GM23248 (cell line): ENCODE measurements at regions not wholly inside any gene's neighbourhood (a gene's known extent, or its start where the extent isn't known, plus 50 kb on each side); places are given as distances from the start of the nearest gene placed in this dataset.

ENCODE experiments used
- DNase-seq: peaks from one replicate; pipeline ENCODE4 v3.0.0-alpha.2; 2015
- H2AFZ ChIP-seq: fragments of 200-600 bp; sonication (generic); 2 replicates; pipeline ENCODE4 v1.6.1; 2016; ENCODE audit warnings: antibody characterized with exemption
- H3F3A ChIP-seq: fragments of 200-600 bp; sonication (generic); 2 replicates; pipeline ENCODE4 v1.6.1; 2016; ENCODE audit warnings: mild to moderate bottlenecking, antibody characterized with exemption, mixed run types; ENCODE audit not compliant: insufficient read depth
- H3K27ac ChIP-seq: fragments of 200-600 bp; sonication (generic); 2 replicates; pipeline ENCODE4 v1.5.1; 2016; ENCODE audit warnings: mild to moderate bottlenecking
- H3K27me3 ChIP-seq: fragments of 200-600 bp; sonication (generic); replicated peaks from 2 replicates; pipeline ENCODE4 v1.6.1; 2016; ENCODE audit warnings: mild to moderate bottlenecking; ENCODE audit not compliant: insufficient read depth
- H3K36me3 ChIP-seq: fragments of 200-600 bp; sonication (generic); 2 replicates; pipeline ENCODE4 v1.6.1; 2016; ENCODE audit warnings: low read depth, mild to moderate bottlenecking
- H3K4me1 ChIP-seq: fragments of 200-600 bp; sonication (generic); 2 replicates; pipeline ENCODE4 v1.6.1; 2016; ENCODE audit warnings: mild to moderate bottlenecking; ENCODE audit not compliant: insufficient read depth
- H3K4me2 ChIP-seq: fragments of 200-600 bp; sonication (generic); one replicate; pipeline ENCODE4 v1.6.1; 2016; ENCODE audit warnings: mild to moderate bottlenecking; ENCODE audit not compliant: unreplicated experiment
- H3K4me3 ChIP-seq: fragments of 200-600 bp; sonication (generic); 2 replicates; pipeline ENCODE4 v1.5.1; 2016; ENCODE audit warnings: mild to moderate bottlenecking
- H3K79me2 ChIP-seq: fragments of 200-600 bp; sonication (generic); 2 replicates; pipeline ENCODE4 v1.6.1; 2016; ENCODE audit warnings: mild to moderate bottlenecking; ENCODE audit not compliant: insufficient read depth
- H3K9ac ChIP-seq: fragments of 200-600 bp; sonication (generic); 2 replicates; pipeline ENCODE4 v1.6.1; 2016; ENCODE audit warnings: mild to moderate bottlenecking
- H3K9me2 ChIP-seq: fragments of 200-600 bp; sonication (generic); 2 replicates; pipeline ENCODE4 v1.6.1; 2016; ENCODE audit warnings: mixed run types, mild to moderate bottlenecking, moderate library complexity; ENCODE audit not compliant: insufficient read depth
- H3K9me3 ChIP-seq: fragments of 200-600 bp; sonication (generic); one replicate; pipeline ENCODE4 v1.6.1; 2017; ENCODE audit warnings: low read depth
- H4K20me1 ChIP-seq: fragments of 200-600 bp; sonication (generic); 2 replicates; pipeline ENCODE4 v1.6.0; 2016; ENCODE audit not compliant: insufficient read depth
- EZH2 ChIP-seq: fragments of 200-600 bp; sonication (generic); IDR thresholded peaks from 2 replicates; pipeline ENCODE4 v1.6.1; 2018; ENCODE audit warnings: antibody characterized with exemption, mild to moderate bottlenecking; ENCODE audit not compliant: insufficient read depth, poor library complexity, severe bottlenecking
- EZH2phosphoT487 ChIP-seq: fragments of 200-600 bp; sonication (generic); IDR thresholded peaks from 2 replicates; pipeline ENCODE4 v1.6.1; 2018; ENCODE audit warnings: antibody characterized with exemption, moderate library complexity, mild to moderate bottlenecking, low read depth; ENCODE audit not compliant: insufficient read depth
- WGBS, 2 experiments: methylation state at CpG; one replicate each; pipeline ENCODE4 v1.1.6; 2015 to 2017; ENCODE audit warnings: low lambda C conversion rate in 2 of 2, low coverage in 1 of 2; ENCODE audit errors: missing lambda C conversion rate in 2 of 2; 5-methylcytosine and 5-hydroxymethylcytosine counted together
- in situ Hi-C: fragments of 300-500 bp; cut with MboI; formaldehyde crosslinking; loops from 2 replicates; pipeline ENCODE4 v1.15.0; 2020

- no peaks in the 10 kb centered on the region for H3K27me3 ChIP-seq
- H2AFZ ChIP-seq = no peak overlapping the region
- H3K9ac ChIP-seq = no peak overlapping the region
- H3K4me3 ChIP-seq = no peak overlapping the region
- peaks cover 4% of the 10 kb centered on the region for H3K9me3 ChIP-seq
- no peaks in the 10 kb centered on the region for H3K9me2 ChIP-seq
- in situ Hi-C loops = no loop called here
- no peak for DNase-seq
- H3K36me3 ChIP-seq = no peaks in the 10 kb centered on the region
- WGBS, 2 experiments = 11 to 14% methylated on average over 4 of the region's 4 CpGs
- no peaks in the 10 kb centered on the region for H3F3A ChIP-seq
- H3K4me2 ChIP-seq = no peak overlapping the region
- no peaks in the 10 kb centered on the region for H3K79me2 ChIP-seq
- no peaks in the 10 kb centered on the region for H4K20me1 ChIP-seq
- TF ChIP-seq EZH2phosphoT487 (no peak), EZH2 (no peak)
- no peak overlapping the region for H3K27ac ChIP-seq
- H3K4me1 ChIP-seq = no peaks in the 10 kb centered on the region
These were observed 379.5 kb upstream of the TOM1L1 start for GRCh38 chr17:54521137-54521536.

GRCh38 chr17:54524501-54524900 lies 376.2 kb upstream of the TOM1L1 start:
- no peaks in the 10 kb centered on the region for H3K36me3 ChIP-seq
- TF ChIP-seq EZH2phosphoT487 = no peak
- TF ChIP-seq EZH2 = no peak
- H3K9me3 ChIP-seq = peaks cover 4% of the 10 kb centered on the region
- H3K4me3 ChIP-seq = no peak overlapping the region
- H3K9me2 ChIP-seq = no peaks in the 10 kb centered on the region
- WGBS, 2 experiments = 6 to 8% methylated on average over 2 of the region's 2 CpGs
- DNase-seq = no peak
- no peaks in the 10 kb centered on the region for H3K27me3 ChIP-seq
- no peak overlapping the region for H3K27ac ChIP-seq
- no peaks in the 10 kb centered on the region for H3F3A ChIP-seq
- no peak overlapping the region for H3K4me2 ChIP-seq
- H4K20me1 ChIP-seq = no peaks in the 10 kb centered on the region
- in situ Hi-C loops = no loop called here
- H2AFZ ChIP-seq = no peak overlapping the region
- no peak overlapping the region for H3K9ac ChIP-seq
- H3K4me1 ChIP-seq = no peaks in the 10 kb centered on the region
- no peaks in the 10 kb centered on the region for H3K79me2 ChIP-seq

- no peak for DNase-seq
- H3K4me3 ChIP-seq = no peak overlapping the region
- H3K36me3 ChIP-seq = no peaks in the 10 kb centered on the region
- TF ChIP-seq EZH2 = no peak
- no peak for TF ChIP-seq EZH2phosphoT487
- H3K4me2 ChIP-seq = no peak overlapping the region
- WGBS, 2 experiments = 17 to 30% methylated on average over 2 of the region's 2 CpGs
- no peaks in the 10 kb centered on the region for H3F3A ChIP-seq
- no peaks in the 10 kb centered on the region for H3K27me3 ChIP-seq
- in situ Hi-C loops = loop anchor here (25.0 kb wide), 1 partner anchor 91 kb away; no protein-coding TSS in a partner anchor
- no peaks in the 10 kb centered on the region for H4K20me1 ChIP-seq
- H3K4me1 ChIP-seq = no peaks in the 10 kb centered on the region
- H3K27ac ChIP-seq = no peak overlapping the region
- no peak overlapping the region for H2AFZ ChIP-seq
- no peaks in the 10 kb centered on the region for H3K9me2 ChIP-seq
- H3K79me2 ChIP-seq = no peaks in the 10 kb centered on the region
- peaks cover 4% of the 10 kb centered on the region for H3K9me3 ChIP-seq
- H3K9ac ChIP-seq = no peak overlapping the region
These were observed 372.7 kb upstream of the TOM1L1 start for GRCh38 chr17:54527941-54528340.

- TF ChIP-seq EZH2phosphoT487 = no peak
- no peak for TF ChIP-seq EZH2
- H3K79me2 ChIP-seq = no peaks in the 10 kb centered on the region
- WGBS, 2 experiments = 21 to 22% methylated on average over 3 of the region's 3 CpGs
- no peaks in the 10 kb centered on the region for H3K9me3 ChIP-seq
- H3F3A ChIP-seq = no peaks in the 10 kb centered on the region
- no peak overlapping the region for H3K9ac ChIP-seq
- no peaks in the 10 kb centered on the region for H4K20me1 ChIP-seq
- no peaks in the 10 kb centered on the region for H3K36me3 ChIP-seq
- H3K9me2 ChIP-seq = no peaks in the 10 kb centered on the region
- H2AFZ ChIP-seq = no peak overlapping the region
- in situ Hi-C loops = loop anchor here (25.0 kb wide), 1 partner anchor 93 kb away; no protein-coding TSS in a partner anchor
- no peaks in the 10 kb centered on the region for H3K4me1 ChIP-seq
- H3K27me3 ChIP-seq = no peaks in the 10 kb centered on the region
- H3K4me3 ChIP-seq = no peak overlapping the region
- H3K27ac ChIP-seq = no peak overlapping the region
- DNase-seq = no peak
- no peak overlapping the region for H3K4me2 ChIP-seq
These were observed 370.3 kb upstream of the TOM1L1 start for GRCh38 chr17:54530398-54530797.

- in situ Hi-C loops = loop anchor here (25.0 kb wide), 1 partner anchor 99 kb away; no protein-coding TSS in a partner anchor
- H3K36me3 ChIP-seq = no peaks in the 10 kb centered on the region
- DNase-seq = no peak
- H3K9ac ChIP-seq = no peak overlapping the region
- no peaks in the 10 kb centered on the region for H3K9me2 ChIP-seq
- no peaks in the 10 kb centered on the region for H4K20me1 ChIP-seq
- H3K27me3 ChIP-seq = no peaks in the 10 kb centered on the region
- H3K9me3 ChIP-seq = no peaks in the 10 kb centered on the region
- no peaks in the 10 kb centered on the region for H3F3A ChIP-seq
- no peak overlapping the region for H3K27ac ChIP-seq
- H3K4me1 ChIP-seq = no peaks in the 10 kb centered on the region
- TF ChIP-seq EZH2 = no peak
- TF ChIP-seq EZH2phosphoT487 = no peak
- 30 to 33% methylated on average over 4 of the region's 4 CpGs for WGBS, 2 experiments
- H3K4me3 ChIP-seq = no peak overlapping the region
- H3K4me2 ChIP-seq = no peak overlapping the region
- H2AFZ ChIP-seq = no peak overlapping the region
- H3K79me2 ChIP-seq = no peaks in the 10 kb centered on the region
These were observed 364.3 kb upstream of the TOM1L1 start for GRCh38 chr17:54536306-54536705.
